ENCODE measurements at regions not wholly inside any gene's neighbourhood (a gene's known extent, or its start where the extent isn't known, plus 50 kb on each side); places are given as distances from the start of the nearest gene placed in this dataset.
"Not testable (repeated sequence)": the region's sequence is repeated elsewhere in the genome, so short reads cannot be mapped to it uniquely, and the experiment has no call there.

DNA sequence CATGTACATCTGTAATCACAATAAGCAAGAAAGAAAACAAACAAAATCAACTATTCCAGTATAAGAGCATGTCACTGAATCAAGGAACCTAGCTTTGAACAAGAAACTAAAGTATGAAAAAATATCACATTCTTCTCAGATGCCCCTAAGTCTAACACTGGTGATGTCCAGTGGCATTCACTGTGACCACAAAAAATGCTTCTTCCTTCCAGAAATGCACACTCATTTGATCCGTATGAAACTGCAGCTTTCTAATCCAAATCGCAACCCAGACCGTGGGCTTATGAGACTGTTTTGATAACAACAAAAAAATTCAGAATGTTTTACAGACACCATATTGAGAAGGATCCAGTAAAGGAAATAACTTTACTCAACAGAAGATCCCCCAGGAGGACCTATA is 320.1 kb upstream of the TARS1 start:
- 14 to 31% (median 23%) methylated on average over 3 of the region's 3 CpGs for WGBS, 3 donors
- intact Hi-C loops (cut with DNase I) = no loop called here
- Histone ChIP-seq H3K27me3 (no peaks in the 10 kb centered on the region), H3K36me3 (no peaks in the 10 kb centered on the region), H3K4me3 (no peak overlapping the region), H3K4me1 (ENCODE audit: insufficient read depth) (no peaks in the 10 kb centered on the region), H3K9me3 (no peaks in the 10 kb centered on the region), H3K27ac (no peak overlapping the region)
- no peak for DNase-seq
- TF ChIP-seq CTCF (IDR thresholded peaks at IDR 0.05) (no peak), POLR2A (IDR thresholded peaks at IDR 0.05) (no peak), EP300 (IDR thresholded peaks at IDR 0.05) (no peak)

- Histone ChIP-seq H3K4me1 (ENCODE audit: insufficient read depth) (no peaks in the 10 kb centered on the region), H3K9me3 (no peaks in the 10 kb centered on the region), H3K36me3 (no peaks in the 10 kb centered on the region), H3K27ac (no peak overlapping the region), H3K4me3 (no peak overlapping the region), H3K27me3 (no peaks in the 10 kb centered on the region)
- no peak for DNase-seq
- WGBS, 3 donors = 6 to 34% (median 12%) methylated on average over 2 of the region's 2 CpGs
- TF ChIP-seq POLR2A (IDR thresholded peaks at IDR 0.05) = no peak
- no peak for TF ChIP-seq CTCF (IDR thresholded peaks at IDR 0.05)
- TF ChIP-seq EP300 (IDR thresholded peaks at IDR 0.05) = no peak
- intact Hi-C loops (cut with DNase I) = no loop called here
These were observed 311.5 kb upstream of the TARS1 start for GRCh38 chr5:33129309-33129708.

DNA sequence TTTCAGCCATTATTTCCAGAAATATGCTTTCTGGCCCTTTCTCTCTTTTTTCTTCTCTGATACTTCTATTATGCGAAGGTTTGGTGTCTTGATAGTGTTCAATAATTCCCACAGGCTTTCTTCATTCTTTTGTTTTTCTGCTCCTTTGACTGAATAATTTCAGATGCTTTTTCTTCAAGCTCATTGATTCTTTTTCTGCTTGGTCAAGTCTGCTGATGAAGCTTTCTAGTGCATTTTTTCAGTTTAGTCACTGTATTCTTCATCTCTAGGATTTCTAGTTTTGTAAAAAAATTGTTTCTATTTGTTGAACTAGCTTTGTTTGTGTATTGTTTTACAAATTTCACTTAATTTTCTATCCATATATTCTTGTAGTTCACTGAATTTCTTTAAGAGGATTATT is 304.0 kb upstream of the TARS1 start:
- H3K27ac ChIP-seq = no peak overlapping the region
- DNase-seq = no peak
- no peaks in the 10 kb centered on the region for H3K4me1 ChIP-seq (ENCODE audit: insufficient read depth)
- intact Hi-C loops (cut with DNase I) = no loop called here
- H3K9me3 ChIP-seq = no peaks in the 10 kb centered on the region
- H3K27me3 ChIP-seq = no peaks in the 10 kb centered on the region
- H3K36me3 ChIP-seq = no peaks in the 10 kb centered on the region
- H3K4me3 ChIP-seq = no peak overlapping the region
- 92 to 95% (median 94%) methylated on average over 1 of the region's 1 CpG for WGBS, 3 donors
- TF ChIP-seq EP300 (IDR thresholded peaks at IDR 0.05) (no peak), POLR2A (IDR thresholded peaks at IDR 0.05) (no peak), CTCF (IDR thresholded peaks at IDR 0.05) (no peak)

DNA sequence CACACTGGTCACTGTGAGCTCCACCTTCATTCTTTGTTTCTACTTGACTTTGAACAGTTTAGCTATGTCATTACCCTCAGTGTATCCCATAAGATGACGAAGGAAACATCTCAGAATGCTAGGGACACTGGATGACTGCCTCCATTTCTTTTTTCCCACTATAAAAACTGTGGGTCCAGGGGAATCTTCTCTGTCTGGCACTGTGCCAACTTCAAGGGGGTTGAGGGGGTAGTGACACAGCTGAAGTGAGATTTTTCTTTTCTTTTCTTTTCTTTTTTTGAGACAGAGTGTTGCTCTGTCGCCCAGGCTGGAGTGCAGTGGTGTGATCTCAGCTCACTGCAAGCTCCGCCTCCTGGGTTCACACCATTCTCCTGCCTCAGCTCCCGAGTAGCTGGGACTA is 302.6 kb upstream of the TARS1 start:
- DNase-seq; H3K27me3 ChIP-seq; H3K4me3 ChIP-seq; H3K27ac ChIP-seq; intact Hi-C loops (cut with DNase I); H3K36me3 ChIP-seq; H3K4me1 ChIP-seq (ENCODE audit: insufficient read depth); H3K9me3 ChIP-seq: not testable (repeated sequence)
- WGBS, 3 donors = 66 to 89% (median 70%) methylated on average over 4 of the region's 4 CpGs

DNA sequence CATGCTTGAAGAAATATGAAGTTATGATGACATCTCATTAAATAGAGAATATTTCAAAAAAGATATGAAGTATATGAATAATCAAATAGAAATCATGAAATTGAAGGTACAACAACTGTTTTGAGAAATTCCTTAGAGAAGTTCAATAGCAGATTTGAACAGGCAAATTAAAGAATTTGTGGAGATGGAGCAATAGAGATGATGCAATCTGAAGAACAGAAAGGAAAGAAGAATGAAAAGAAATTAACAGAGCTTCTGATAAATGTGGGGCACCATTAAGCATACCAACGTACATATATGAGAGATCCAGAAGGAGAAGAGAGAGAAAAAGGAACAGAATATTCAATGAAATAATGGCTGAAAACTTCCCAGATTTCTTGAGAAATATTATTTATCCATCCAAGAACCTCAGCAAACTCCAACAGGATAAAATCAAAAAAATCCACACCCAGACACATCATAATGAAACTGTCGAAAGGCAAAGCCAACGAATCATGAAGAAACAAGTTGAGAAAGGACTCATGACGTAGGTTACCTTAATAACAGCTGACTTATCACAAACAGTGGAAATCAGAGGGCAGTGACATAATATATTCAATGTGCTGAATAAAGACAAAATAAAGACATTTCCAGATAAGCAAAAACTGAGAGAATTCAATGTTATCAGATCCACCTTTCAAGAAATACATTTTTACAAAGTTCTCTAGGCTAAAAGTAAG is 297.2 kb upstream of the TARS1 start:
- 91 to 94% (median 94%) methylated on average over 4 of the region's 4 CpGs for WGBS, 3 donors
- Histone ChIP-seq H3K36me3 (no peaks in the 10 kb centered on the region), H3K27me3 (no peaks in the 10 kb centered on the region), H3K4me3 (no peak overlapping the region), H3K9me3 (no peaks in the 10 kb centered on the region), H3K27ac (no peak overlapping the region), H3K4me1 (ENCODE audit: insufficient read depth) (no peaks in the 10 kb centered on the region)
- no peak for DNase-seq
- TF ChIP-seq CTCF (IDR thresholded peaks at IDR 0.05) (no peak), EP300 (IDR thresholded peaks at IDR 0.05) (no peak), POLR2A (IDR thresholded peaks at IDR 0.05) (no peak)
- intact Hi-C loops (cut with DNase I) = no loop called here

Data from ovary (tissue), 7 donors.